ENCODE measurements at regions not wholly inside any gene's neighbourhood (a gene's known extent, or its start where the extent isn't known, plus 50 kb on each side); places are given as distances from the start of the nearest gene placed in this dataset.

DNA sequence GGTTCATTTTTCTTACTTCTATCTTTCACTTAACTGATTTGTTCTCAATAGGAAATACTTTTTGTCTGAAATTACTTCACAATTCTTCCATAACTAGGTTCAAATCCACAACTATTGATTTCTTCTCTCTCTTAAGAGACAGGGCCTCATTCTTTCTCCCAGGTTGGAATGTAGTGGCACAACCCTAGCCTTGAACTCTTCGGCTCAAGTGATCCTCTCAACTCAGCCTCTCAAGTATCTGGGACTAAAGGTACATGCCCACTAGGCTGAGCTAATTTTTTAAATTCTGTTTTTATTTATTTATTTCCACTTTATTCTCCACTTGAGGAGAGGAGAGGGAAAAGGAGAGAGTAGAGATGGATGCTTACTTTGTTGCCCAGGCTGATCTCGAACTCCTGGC, 370.4 kb upstream of the PLXNA2 start:
- Histone ChIP-seq H2AFZ (ENCODE audit: low read length) (no peak overlapping the region), H3K4me1 (ENCODE audit: insufficient read depth, low read length, poor library complexity, severe bottlenecking) (no peaks in the 10 kb centered on the region), H3K9me3 (ENCODE audit: low read length) (no peaks in the 10 kb centered on the region), H3K4me2 (ENCODE audit: low read length) (no peak overlapping the region), H3K4me3 (ENCODE audit: low read depth, low read length, poor library complexity, severe bottlenecking) (no peak overlapping the region), H4K20me1 (ENCODE audit: insufficient read depth, low read length) (no peaks in the 10 kb centered on the region), H3K27ac (ENCODE audit: low read depth, low read length, poor library complexity, severe bottlenecking) (no peak overlapping the region), H3K9me2 (ENCODE audit: insufficient read depth, low read length) (no peaks in the 10 kb centered on the region), H3K79me2 (ENCODE audit: insufficient read depth, low read depth, low read length) (no peaks in the 10 kb centered on the region), H3K36me3 (ENCODE audit: insufficient read depth, low read length) (no peaks in the 10 kb centered on the region)
- POLR2A ChIA-PET: interaction anchor here (0.6 kb wide), 2 partner anchors 278 to 1838 kb away, joined by 4 to 5 read pairs; no protein-coding TSS in a partner anchor
- BruUV-seq (replicated peaks): no TSS peak
- DNase-seq (ENCODE audit: low spot score): no peak
- CTCF ChIA-PET (ENCODE audit: unreplicated experiment): no interaction called here
- no peak for TF ChIP-seq EZH2phosphoT487 (IDR thresholded peaks at IDR 0.05; ENCODE audit: borderline replicate concordance, low read depth, low read length)
- TF ChIP-seq, protein P1, sequence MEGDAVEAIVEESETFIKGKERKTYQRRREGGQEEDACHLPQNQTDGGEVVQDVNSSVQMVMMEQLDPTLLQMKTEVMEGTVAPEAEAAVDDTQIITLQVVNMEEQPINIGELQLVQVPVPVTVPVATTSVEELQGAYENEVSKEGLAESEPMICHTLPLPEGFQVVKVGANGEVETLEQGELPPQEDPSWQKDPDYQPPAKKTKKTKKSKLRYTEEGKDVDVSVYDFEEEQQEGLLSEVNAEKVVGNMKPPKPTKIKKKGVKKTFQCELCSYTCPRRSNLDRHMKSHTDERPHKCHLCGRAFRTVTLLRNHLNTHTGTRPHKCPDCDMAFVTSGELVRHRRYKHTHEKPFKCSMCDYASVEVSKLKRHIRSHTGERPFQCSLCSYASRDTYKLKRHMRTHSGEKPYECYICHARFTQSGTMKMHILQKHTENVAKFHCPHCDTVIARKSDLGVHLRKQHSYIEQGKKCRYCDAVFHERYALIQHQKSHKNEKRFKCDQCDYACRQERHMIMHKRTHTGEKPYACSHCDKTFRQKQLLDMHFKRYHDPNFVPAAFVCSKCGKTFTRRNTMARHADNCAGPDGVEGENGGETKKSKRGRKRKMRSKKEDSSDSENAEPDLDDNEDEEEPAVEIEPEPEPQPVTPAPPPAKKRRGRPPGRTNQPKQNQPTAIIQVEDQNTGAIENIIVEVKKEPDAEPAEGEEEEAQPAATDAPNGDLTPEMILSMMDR (conservative IDR thresholded peaks at IDR 0.05; ENCODE audit: low read length): no peak
- intact Hi-C loops (cut with micrococcal nuclease; ENCODE audit: unreplicated experiment): no loop called here

DNA sequence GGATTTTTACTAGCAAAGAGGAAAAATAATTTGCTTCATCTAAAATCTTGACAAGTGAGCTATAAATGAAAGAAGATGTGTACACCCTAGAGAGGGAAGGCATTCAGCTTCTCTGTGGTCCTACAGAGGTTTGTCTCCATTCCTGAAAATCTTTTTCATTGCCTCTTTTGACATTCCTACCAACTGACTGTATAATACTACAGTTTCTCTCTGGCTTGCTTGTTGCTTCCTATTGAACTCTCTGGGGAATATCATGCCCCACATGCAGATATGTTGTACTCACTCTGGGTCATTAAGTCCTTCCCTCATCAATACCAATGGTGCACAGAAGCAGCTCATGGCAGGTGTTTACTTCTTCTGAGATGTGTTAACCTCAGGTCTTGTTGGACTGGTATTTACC, 371.2 kb upstream of the PLXNA2 start:
- Histone ChIP-seq H3K4me1 (ENCODE audit: insufficient read depth, low read length, poor library complexity, severe bottlenecking) (no peaks in the 10 kb centered on the region), H2AFZ (ENCODE audit: low read length) (no peak overlapping the region), H3K4me3 (ENCODE audit: low read depth, low read length, poor library complexity, severe bottlenecking) (no peak overlapping the region), H3K9me3 (ENCODE audit: low read length) (no peaks in the 10 kb centered on the region), H3K79me2 (ENCODE audit: insufficient read depth, low read depth, low read length) (no peaks in the 10 kb centered on the region), H3K4me2 (ENCODE audit: low read length) (no peak overlapping the region), H3K27ac (ENCODE audit: low read depth, low read length, poor library complexity, severe bottlenecking) (no peak overlapping the region), H3K9me2 (ENCODE audit: insufficient read depth, low read length) (no peaks in the 10 kb centered on the region), H4K20me1 (ENCODE audit: insufficient read depth, low read length) (no peaks in the 10 kb centered on the region), H3K36me3 (ENCODE audit: insufficient read depth, low read length) (no peaks in the 10 kb centered on the region)
- DNase-seq (ENCODE audit: low spot score): no peak
- BruUV-seq (replicated peaks): no TSS peak
- POLR2A ChIA-PET: interaction anchor here (0.6 kb wide), 1 partner anchor 279 kb away, joined by 5 read pairs; no protein-coding TSS in a partner anchor
- intact Hi-C loops (cut with micrococcal nuclease; ENCODE audit: unreplicated experiment): no loop called here
- TF ChIP-seq, protein P1 (conservative IDR thresholded peaks at IDR 0.05; ENCODE audit: low read length): no peak
- no peak for TF ChIP-seq EZH2phosphoT487 (IDR thresholded peaks at IDR 0.05; ENCODE audit: borderline replicate concordance, low read depth, low read length)
- CTCF ChIA-PET (ENCODE audit: unreplicated experiment): no interaction called here

DNA sequence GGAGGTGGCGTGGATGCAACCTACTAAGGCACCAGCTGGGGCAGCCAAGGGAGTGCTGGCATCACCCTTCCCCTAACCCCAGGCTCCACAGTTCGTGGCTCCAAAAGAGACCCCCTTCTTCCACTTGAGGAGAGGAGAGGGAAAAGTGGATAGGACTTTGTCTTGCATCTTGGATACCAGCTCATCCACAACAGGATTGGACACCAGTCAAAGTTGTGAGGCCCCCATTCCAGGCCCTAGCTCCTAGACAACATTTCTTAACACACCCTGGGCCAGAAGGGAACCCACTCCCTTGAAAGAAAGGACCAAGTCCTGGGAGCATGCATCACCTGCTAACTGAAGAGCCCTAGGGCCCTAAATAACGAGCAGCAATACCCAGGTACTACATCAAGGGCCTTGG, 372.6 kb upstream of the PLXNA2 start:
- Histone ChIP-seq H3K9me3 (ENCODE audit: low read length) (no peaks in the 10 kb centered on the region), H3K4me2 (ENCODE audit: low read length) (no peak overlapping the region), H3K9me2 (ENCODE audit: insufficient read depth, low read length) (no peaks in the 10 kb centered on the region), H3K4me1 (ENCODE audit: insufficient read depth, low read length, poor library complexity, severe bottlenecking) (no peaks in the 10 kb centered on the region), H2AFZ (ENCODE audit: low read length) (no peak overlapping the region), H3K79me2 (ENCODE audit: insufficient read depth, low read depth, low read length) (no peaks in the 10 kb centered on the region), H3K4me3 (ENCODE audit: low read depth, low read length, poor library complexity, severe bottlenecking) (no peak overlapping the region), H3K36me3 (ENCODE audit: insufficient read depth, low read length) (no peaks in the 10 kb centered on the region), H3K27ac (ENCODE audit: low read depth, low read length, poor library complexity, severe bottlenecking) (no peak overlapping the region), H4K20me1 (ENCODE audit: insufficient read depth, low read length) (no peaks in the 10 kb centered on the region)
- DNase-seq (ENCODE audit: low spot score): no peak
- CTCF ChIA-PET (ENCODE audit: unreplicated experiment): no interaction called here
- POLR2A ChIA-PET: no interaction called here
- TF ChIP-seq EZH2phosphoT487 (IDR thresholded peaks at IDR 0.05; ENCODE audit: borderline replicate concordance, low read depth, low read length): no peak
- TF ChIP-seq, protein P1 (conservative IDR thresholded peaks at IDR 0.05; ENCODE audit: low read length): no peak
- BruUV-seq (replicated peaks): no TSS peak
- intact Hi-C loops (cut with micrococcal nuclease; ENCODE audit: unreplicated experiment): no loop called here
